NCI-H2227 treated with DMSO at 0.1 percent for 48 hours (cell line): ENCODE measurements at regions not wholly inside any gene's neighbourhood (a gene's known extent, or its start where the extent isn't known, plus 50 kb on each side); places are given as distances from the start of the nearest gene placed in this dataset.

Experiments
- DNase-seq: peaks from one replicate; lab custom pipeline; 2025; lab: John Stamatoyannopoulos, UW

DNA sequence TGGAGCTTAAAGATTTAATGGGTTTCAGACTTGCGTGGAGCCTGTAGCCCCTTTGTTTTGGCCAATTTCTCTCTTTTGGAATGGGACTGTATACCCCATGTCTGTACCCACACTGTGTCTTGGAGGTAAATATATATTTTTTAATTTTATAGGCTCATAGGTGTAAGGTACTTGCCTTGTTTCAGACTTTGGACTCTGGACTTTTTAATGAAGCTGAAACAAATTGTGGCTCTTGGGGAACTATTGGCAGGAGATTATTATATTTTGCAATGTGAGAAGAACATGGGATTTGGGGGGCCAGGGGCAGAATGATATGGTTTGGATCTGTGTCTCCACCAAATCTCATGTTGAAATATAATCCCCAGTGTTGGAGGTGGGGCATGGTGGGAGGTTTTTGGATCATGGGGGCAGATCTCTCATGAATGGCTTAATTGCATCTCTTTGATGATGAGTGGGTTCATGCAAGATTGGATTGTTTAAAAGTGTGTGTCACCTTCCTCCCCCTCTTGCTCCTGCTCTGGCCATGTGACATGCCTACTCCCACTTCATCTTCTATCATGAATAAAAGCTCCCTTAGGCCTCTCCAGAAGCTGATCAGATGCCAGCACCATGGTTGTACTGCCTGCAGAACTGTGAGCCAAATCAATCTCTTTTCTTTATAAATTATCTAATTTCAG lies 74.1 kb upstream of the ARHGAP20 start:
- DNase-seq, result no peak

DNA sequence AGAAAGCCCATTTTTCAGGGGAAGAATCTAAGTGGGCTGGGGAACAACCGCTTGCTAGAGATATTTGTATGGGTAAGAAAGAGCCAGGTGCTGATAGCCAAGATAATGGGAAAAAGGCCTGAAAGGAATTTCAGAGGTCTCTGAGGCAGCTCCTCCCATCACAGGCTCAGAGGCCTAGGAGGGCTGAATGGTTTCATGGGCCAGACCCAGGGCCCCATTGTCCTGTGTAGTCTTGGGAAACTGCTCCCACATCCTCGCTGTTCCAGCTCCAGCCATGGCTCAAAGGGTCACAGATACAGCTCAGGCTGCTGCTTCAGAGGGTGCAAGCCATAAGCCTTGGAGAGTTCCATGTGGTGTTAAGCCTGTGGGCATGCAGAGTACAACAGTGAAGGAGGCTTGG lies 73.2 kb upstream of the ARHGAP20 start:
- DNase-seq, result no peak

DNA sequence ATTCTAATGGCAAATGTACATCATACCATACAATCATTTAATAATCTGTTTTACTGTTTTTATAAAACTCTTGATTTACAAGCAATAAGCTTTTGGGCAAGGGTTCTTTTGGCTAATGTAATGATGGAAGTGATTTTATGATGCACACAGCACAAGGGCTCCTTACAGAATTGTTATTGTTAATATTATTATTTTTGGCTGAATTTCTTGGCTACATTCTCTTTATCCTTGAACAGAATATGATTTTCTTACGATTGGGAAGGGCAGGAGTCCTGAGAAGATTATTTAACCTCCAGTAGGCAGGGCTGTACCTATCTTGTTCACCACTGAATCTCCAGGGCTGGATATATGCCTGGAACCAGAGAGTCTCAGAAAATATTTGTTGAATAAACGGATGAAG lies 70.4 kb upstream of the ARHGAP20 start:
- DNase-seq, result no peak

DNA sequence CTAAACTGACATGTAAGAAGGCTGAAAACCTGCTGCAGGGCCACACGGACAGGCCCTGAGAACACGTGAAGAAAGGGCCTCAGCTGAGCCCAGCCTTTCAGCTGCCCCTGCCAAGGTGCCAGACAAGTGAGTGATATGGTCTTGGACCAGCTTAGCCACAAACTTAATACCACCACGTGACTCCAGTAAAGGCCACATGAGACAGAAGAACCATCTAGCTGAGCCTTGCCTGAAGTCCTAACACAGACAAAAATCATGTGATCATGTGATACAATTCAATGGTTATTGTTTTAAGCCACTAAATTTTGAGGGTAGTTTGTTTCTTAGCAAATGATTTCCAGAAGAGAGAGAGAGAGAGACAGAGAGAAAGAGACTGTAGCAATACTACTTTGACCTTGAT lies 66.9 kb upstream of the ARHGAP20 start:
- no peak for DNase-seq

DNA sequence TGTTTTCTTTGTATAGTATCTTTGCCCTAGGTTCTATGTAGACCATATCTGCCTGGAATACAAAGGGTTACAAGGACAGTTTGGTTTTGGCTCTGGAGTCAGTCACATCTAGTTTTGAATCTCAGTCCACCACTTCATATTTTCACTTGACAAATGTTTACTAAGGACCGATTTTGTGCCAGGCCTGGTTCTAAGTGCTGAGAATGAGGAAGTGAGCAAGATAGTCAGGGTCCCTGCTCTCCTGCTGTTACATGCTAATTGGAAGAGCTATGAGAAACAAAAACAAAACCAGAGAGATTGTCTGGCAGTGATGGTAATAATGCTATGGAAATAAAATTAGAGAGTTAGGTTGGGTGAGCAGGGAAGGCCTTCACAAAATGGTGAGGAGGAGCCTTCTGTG lies 66.1 kb upstream of the ARHGAP20 start:
- DNase-seq, result no peak

GRCh38 chr11:110777775-110778174 lies 65.5 kb upstream of the ARHGAP20 start:
- no peak for DNase-seq

- DNase-seq, result no peak
Measured at GRCh38 chr11:110776081-110776480, 63.8 kb upstream of the ARHGAP20 start.

DNA sequence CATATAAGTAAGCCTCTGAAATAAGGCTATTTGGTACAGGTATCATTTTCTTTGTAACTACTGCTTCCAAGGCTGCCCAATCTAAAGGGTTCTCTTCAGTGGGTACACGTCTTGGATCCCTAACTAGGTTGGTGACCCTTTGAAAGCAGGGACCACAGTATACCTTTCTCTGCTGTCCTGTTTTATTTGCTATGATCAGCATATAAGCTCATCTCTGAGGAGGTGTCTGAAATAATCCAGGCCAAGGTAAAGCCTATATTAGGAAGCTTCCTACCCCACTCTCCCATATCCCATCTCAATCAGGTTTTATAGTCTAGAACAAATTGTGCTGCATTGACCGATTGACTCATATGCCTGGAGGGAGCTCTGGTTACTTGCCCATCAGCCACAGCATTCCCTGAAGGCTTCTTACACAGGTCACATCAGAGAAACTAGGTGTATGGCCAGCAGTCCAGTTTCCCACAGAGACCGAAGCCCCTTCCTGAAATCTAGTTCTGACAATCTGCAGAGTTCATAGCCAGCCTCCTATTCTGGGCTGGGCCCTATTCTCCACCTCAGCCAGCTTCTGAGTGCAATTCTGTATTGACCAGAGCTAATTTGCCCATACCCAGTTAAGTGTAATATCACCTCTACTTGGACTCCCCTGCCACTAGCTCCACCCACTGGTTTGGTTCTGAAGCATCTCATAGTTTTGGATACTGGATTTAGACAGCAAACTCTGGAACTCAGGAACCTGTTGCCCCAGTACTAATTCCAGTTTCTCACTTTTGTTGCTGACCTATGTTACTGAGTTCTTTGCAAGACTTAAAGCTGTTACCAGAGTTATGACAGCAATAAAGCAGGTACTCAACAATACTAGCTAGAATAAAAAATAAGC lies 62.1 kb upstream of the ARHGAP20 start:
- no peak for DNase-seq

DNA sequence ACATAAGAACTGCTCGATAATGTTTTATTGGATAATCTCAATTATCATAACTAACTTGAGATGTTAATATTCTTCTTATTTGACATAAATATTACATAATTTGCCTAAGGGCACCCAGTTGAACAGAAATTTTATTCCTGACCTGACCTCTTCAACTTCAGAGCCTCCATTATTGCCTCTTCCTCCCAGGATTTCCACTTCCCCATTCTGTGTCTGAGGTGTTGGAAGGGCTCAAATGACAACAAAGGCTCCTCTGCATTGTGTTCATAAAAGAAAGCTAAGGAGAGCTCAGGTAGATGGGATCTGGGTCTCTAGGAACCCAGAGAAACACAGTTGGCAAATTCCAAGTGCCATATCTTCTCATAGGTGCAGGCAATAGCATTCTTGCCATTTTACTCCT lies 61.2 kb upstream of the ARHGAP20 start:
- DNase-seq, result no peak

DNA sequence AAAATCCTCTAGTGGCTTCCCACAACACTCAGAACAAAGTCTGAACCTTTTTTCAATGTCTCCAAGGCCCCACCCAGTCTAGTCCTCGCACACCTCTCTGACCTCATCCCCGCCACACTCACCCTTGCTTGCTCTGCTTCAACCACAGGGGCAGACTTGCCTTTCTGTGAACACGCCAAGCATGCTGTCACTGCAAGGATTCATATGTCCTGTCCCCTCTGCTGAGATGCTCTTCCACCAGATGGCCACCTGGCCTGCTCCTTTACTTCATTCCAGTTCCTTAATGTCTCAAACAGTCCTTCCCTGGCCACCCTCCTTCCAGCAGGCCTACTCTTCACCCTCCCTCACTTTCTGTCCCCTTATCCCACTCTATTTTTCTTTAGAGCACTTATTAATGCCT lies 60.6 kb upstream of the ARHGAP20 start:
- DNase-seq, result no peak

DNA sequence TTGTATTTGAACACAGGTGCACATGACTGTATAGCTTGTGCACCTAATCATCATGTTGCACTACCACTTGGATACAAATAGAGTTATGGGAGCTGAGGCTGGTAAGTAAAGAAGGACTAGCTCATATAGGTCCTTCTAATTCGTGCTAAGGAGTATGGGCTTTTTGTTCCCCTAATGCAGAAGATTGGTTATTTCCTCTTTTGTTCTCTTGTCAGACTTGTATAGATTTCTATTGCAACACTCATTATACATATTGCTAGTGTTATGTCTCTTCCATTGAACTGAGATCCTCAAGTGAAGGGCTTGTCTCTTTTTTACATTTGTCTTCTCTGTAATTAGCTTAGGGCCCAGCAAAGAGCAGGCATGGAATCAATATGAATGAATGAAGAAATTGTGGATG lies 54.1 kb upstream of the ARHGAP20 start:
- no peak for DNase-seq

GRCh38 chr11:110764485-110764884 lies 52.2 kb upstream of the ARHGAP20 start:
- DNase-seq, result no peak

DNA sequence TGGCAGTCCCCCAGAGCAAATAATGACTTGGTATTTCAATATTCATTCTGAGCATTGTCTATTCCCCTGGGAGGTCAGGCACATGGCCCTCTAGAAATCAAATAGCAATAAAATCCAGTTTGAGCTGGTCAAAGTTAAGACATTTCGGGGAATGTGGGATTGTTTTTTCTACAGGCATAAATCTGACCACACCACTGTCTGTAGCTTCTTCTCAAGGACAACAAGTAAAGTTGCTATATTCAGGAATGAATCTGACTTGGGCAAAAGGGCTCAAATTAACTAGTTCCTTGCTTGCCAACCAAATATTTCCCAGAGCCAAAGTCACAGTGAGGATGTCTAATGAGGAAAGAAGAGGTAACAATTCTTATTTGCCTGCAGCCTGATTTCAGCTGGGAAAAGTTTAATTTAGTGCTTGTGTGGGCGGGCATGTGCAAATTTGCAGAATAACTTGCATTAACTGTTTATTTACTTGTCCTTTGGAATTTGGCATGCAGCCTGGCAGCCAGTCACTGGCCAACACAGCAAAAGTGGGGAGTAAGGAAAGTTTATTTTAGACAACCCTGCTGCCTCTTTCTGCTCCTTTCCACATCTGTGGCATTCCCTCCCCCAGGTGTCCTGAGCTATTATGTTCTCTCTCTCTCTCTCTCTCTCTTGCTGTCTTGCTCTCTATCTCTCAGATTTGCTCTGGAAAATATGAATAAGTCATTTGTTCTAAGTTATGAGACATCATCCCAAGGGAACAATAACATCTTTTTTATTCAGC lies 51.2 kb upstream of the ARHGAP20 start:
- no peak for DNase-seq

DNA sequence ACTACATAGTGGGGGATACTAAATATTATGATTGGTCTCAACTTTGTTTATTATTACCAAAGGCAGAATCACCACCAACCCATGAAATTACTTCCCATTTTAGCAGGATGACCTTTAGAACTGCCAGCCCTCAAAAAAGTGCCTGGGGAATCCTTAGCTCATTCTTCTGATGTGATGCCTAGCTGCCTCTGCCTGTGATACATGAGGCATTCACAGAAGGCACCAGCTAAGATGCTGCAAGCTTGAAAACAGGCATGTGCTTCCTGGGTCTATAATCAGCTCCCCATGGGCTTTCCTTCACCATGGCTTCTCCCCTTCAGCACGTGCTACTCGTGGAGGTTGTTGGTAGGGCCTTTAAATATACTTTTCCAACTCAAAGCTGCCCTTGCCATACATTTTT lies 50.4 kb upstream of the ARHGAP20 start:
- no peak for DNase-seq
